ENCODE measurements at regions not wholly inside any gene's neighbourhood (a gene's known extent, or its start where the extent isn't known, plus 50 kb on each side); places are given as distances from the start of the nearest gene placed in this dataset.

DNA sequence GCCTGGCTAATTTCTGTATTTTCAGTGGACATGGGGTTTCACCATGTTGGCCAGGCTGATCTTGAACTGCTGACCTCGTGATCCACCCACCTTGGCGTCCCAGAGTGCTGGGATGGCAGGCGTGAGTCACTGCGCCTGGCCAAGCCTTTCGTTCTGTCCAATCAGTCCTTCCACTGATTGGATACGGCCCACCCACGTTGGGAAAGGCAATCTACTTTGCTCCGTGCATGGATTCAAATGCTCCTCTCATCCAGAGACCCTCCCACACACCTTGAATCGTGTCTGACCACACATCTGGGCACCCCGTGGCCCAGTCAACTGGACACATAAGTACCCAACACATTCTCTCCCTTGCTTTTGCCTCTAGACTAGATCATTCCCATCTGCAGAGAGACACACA lies 74.9 kb downstream of the CRLF2 start:
- no peak for TF ChIP-seq EZH2 (IDR thresholded peaks at IDR 0.05; ENCODE audit: borderline replicate concordance, control insufficient read depth, low read depth, low read length)
- TF ChIP-seq NR2C2 (IDR thresholded peaks at IDR 0.05; ENCODE audit: borderline replicate concordance, control insufficient read depth, insufficient read length, low read depth): no peak
